Right lobe of liver (tissue), 6 donors: ENCODE measurements at regions not wholly inside any gene's neighbourhood (a gene's known extent, or its start where the extent isn't known, plus 50 kb on each side); places are given as distances from the start of the nearest gene placed in this dataset.

Experiments used
- ATAC-seq, 4 donors: fragments of 200-7000 bp; cut with Tn5 transposase; one replicate each; pipeline ENCODE4 v1.9.1; 2020; ENCODE audit warnings: mild to moderate bottlenecking in 4 of 4, moderate library complexity in 4 of 4
- DNase-seq, 3 donors: peaks; one replicate each; pipeline ENCODE4 v3.0.0-alpha.2; 2020
- H3K27ac ChIP-seq, 3 donors: fragments of 200-600 bp; one replicate each; pipeline ENCODE4 v1.8.0; 2022
- H3K27me3 ChIP-seq, 2 donors: fragments of 200-600 bp; one replicate each; pipeline ENCODE4 v1.8.0; 2022
- H3K36me3 ChIP-seq, 4 donors: fragments of 200-600 bp; sonication (generic) in 1 of 4; one replicate each; pipeline versions ENCODE4 v1.5.1 to v1.8.0; 2017 to 2022; ENCODE audit warnings: control low read depth in 1 of 4
- H3K4me1 ChIP-seq, 4 donors: fragments of 200-600 bp; sonication (generic) in 1 of 4; one replicate each; pipeline versions ENCODE4 v1.5.1 to v1.8.0; 2017 to 2022; ENCODE audit warnings: control low read depth in 1 of 4
- H3K4me3 ChIP-seq, 3 donors: fragments of 200-600 bp; one replicate each; pipeline ENCODE4 v1.8.0; 2022
- H3K9me3 ChIP-seq, 4 donors: fragments of 200-600 bp; sonication (generic) in 1 of 4; one replicate each; pipeline versions ENCODE4 v1.5.1 to v1.8.0; 2017 to 2022; ENCODE audit warnings: control low read depth in 1 of 4
- CTCF ChIP-seq, 4 donors: fragments of 200-600 bp in 3 of 4; fragments of 450-650 bp in 1 of 4; IDR thresholded peaks; one replicate each; pipeline versions ENCODE4 v1.5.1 to v1.8.0; 2016 to 2022; ENCODE audit warnings: antibody characterized with exemption in 4 of 4, mild to moderate bottlenecking in 2 of 4
- POLR2A ChIP-seq: fragments of 450-650 bp; IDR thresholded peaks from one replicate; pipeline ENCODE4 v1.6.1; 2017; ENCODE audit warnings: antibody characterized with exemption, mild to moderate bottlenecking
- WGBS: methylation state at CpG from one replicate; pipeline ENCODE4 v1.1.6; 2018; ENCODE audit warnings: low coverage, low lambda C conversion rate; ENCODE audit not compliant: insufficient coverage; ENCODE audit errors: missing lambda C conversion rate; 5-methylcytosine and 5-hydroxymethylcytosine counted together
- intact Hi-C, 2 donors: fragments of 100-400 bp; cut with DNase I; formaldehyde crosslinking; loops; one replicate each; pipeline versions ENCODE4 v1.11.2 to v1.14.1; 2022
- donor health status: DM: no; HTN: yes; CAD: no.
- donor health status: DM: no; HTN: no; CAD: no.
- donor health status: DM: no; HTN: no; CAD: no.
- donor health status: DM: no; HTN: yes; CAD: no.
- donor health status: DM: no; HTN: yes; CAD: no.

- H3K27ac ChIP-seq: no peak overlapping the region
- ATAC-seq (no peak), DNase-seq (no peak)
- 53% methylated on average over 11 of the region's 12 CpGs for WGBS
- no peak for TF ChIP-seq POLR2A
- TF ChIP-seq CTCF (IDR thresholded peaks at IDR 0.05): no peak
- H3K4me1 ChIP-seq: no peaks in the 10 kb centered on the region
- H3K9me3 ChIP-seq: no peaks in the 10 kb centered on the region
- H3K36me3 ChIP-seq: no peaks in the 10 kb centered on the region
- no peak overlapping the region for H3K4me3 ChIP-seq
- no peaks in the 10 kb centered on the region for H3K27me3 ChIP-seq
- intact Hi-C loops: no loop called here
Measured at GRCh38 chr1:36582066-36582755, 99.5 kb upstream of the CSF3R start.

GRCh38 chr1:36580524-36580923 lies 97.8 kb upstream of the CSF3R start:
- Histone ChIP-seq H3K27ac (no peak overlapping the region), H3K4me1 (no peaks in the 10 kb centered on the region), H3K36me3 (no peaks in the 10 kb centered on the region), H3K9me3 (no peaks in the 10 kb centered on the region), H3K4me3 (no peak overlapping the region), H3K27me3 (no peaks in the 10 kb centered on the region)
- WGBS: 38% methylated on average over 4 of the region's 5 CpGs
- ATAC-seq (no peak), DNase-seq (no peak)
- intact Hi-C loops: no loop called here
- TF ChIP-seq CTCF (IDR thresholded peaks at IDR 0.05) (no peak), POLR2A (no peak)

DNA sequence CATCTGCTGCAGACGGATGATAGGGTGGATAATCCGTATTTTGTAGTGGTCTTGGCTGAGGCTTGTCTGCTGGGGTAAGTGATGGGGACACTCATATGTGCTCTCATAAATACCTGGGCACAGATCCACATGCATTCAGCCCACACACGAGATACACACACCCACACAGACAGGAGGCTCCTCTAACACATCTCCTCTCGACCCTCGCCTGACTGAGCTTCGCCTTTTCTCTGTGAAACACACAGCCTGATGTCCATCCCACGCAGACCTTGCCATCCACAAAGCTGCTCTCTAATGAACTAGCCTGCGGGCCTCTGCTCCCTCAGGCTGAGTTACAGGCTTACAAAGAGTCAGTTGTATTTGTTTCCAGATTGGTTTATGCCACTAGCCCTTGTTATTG lies 96.3 kb upstream of the CSF3R start:
- TF ChIP-seq CTCF (IDR thresholded peaks at IDR 0.05) (no peak), POLR2A (no peak)
- Histone ChIP-seq H3K4me1 (no peaks in the 10 kb centered on the region), H3K36me3 (no peaks in the 10 kb centered on the region), H3K9me3 (no peaks in the 10 kb centered on the region), H3K27me3 (no peaks in the 10 kb centered on the region), H3K27ac (no peak overlapping the region), H3K4me3 (no peak overlapping the region)
- no peak for DNase-seq
- ATAC-seq: no peak
- intact Hi-C loops: loop anchor here (10.0 kb wide), 1 partner anchor 856 kb away; no protein-coding TSS in a partner anchor
- WGBS: 38% methylated on average over 3 of the region's 8 CpGs

DNA sequence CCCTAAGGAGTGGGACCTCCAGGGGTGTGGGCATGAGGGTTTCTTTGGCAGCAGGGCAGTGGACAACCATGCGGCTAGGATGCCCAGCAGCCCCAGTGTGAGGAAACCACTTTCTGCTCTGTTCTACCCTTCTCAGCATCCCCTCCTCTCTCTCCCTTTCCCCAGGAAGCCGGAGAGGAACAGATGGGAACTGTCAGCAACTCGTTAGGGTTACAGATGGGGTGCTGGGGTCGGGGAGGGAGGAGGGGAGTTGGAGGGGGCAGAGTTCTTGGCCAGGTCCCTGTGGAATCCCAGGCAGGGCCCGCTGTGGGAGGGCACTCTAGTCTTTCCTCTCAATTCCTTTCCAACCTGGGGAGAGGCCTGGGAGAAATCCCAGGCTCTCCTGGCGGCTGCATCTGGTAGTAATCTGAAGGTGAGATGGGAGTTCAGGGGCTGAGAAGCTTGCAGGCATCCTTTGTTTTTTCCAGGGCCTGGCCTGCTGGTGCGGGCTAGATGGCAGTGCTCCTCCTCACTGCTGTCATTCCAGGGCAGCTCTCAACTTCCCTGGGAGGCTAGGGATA lies 93.9 kb upstream of the CSF3R start:
- no peak for TF ChIP-seq POLR2A
- TF ChIP-seq CTCF (IDR thresholded peaks at IDR 0.05): no peak
- Histone ChIP-seq H3K4me1 (no peaks in the 10 kb centered on the region), H3K9me3 (no peaks in the 10 kb centered on the region), H3K27me3 (no peaks in the 10 kb centered on the region), H3K36me3 (no peaks in the 10 kb centered on the region), H3K4me3 (no peak overlapping the region), H3K27ac (no peak overlapping the region)
- WGBS: 15% methylated on average over 5 of the region's 7 CpGs
- intact Hi-C loops: loop anchor here (10.0 kb wide), 1 partner anchor 858 kb away; no protein-coding TSS in a partner anchor
- ATAC-seq (no peak), DNase-seq (peak in 1 of 3 donors; percentile 27)
